ENCODE measurements at regions not wholly inside any gene's neighbourhood (a gene's known extent, or its start where the extent isn't known, plus 50 kb on each side); places are given as distances from the start of the nearest gene placed in this dataset.

DNA sequence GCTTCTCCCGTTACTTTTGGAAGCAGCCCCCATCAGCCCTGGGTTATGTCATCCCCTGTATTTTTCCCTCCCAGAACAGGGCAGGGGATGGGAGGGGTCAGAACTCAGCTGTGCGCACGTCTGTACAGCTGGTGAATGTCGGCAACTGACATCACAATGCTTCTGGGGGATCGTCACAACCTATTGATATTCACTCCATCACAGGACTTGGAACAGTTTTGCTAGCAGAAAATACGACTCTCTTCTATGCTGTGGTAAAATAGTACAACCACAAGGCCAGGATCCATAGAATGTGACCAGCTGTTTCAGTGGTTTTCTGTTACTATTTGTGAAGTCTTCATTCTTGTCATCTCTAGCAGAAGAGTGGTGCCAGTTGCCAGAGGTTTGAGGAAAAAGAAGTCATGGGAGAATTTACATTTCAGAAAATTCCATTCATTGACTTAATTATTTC, 77.1 kb upstream of the KLF4 start:
- intact Hi-C loops (cut with micrococcal nuclease) = no loop called here
- no peaks in the 10 kb centered on the region for H3K9me3 Mint-ChIP-seq
- no peak overlapping the region for H3K4me3 Mint-ChIP-seq
- DNase-seq = no peak
- H3K36me3 Mint-ChIP-seq = no peaks in the 10 kb centered on the region
- peaks cover 1% of the 10 kb centered on the region for H3K27me3 Mint-ChIP-seq
- POLR2A ChIA-PET = no interaction called here
- no peaks in the 10 kb centered on the region for H3K4me1 Mint-ChIP-seq (ENCODE audit: low read depth)
- CTCF ChIA-PET = no interaction called here
- no peak overlapping the region for H3K27ac Mint-ChIP-seq

DNA sequence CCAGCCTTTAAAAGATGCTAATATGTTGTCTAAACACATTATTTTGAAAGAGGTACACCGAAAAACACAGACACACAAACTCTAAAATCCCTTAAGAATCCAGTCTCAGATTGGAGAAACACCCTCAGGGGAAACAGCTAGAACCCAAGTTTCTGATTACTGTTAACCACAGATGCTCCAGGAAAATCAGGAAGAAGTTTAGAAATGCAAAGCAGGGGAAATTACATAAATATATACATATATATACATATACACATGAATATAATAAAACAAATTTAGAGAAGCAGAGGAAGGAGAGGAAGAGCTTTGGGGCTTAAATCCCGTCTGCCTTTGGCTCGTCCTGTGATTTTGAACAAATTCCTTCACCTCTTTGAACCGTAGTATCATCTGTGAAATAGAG, 73.2 kb upstream of the KLF4 start:
- H3K9me3 Mint-ChIP-seq = no peaks in the 10 kb centered on the region
- H3K27me3 Mint-ChIP-seq = peaks cover 1% of the 10 kb centered on the region
- no peak overlapping the region for H3K27ac Mint-ChIP-seq
- H3K36me3 Mint-ChIP-seq = no peaks in the 10 kb centered on the region
- H3K4me1 Mint-ChIP-seq (ENCODE audit: low read depth) = no peaks in the 10 kb centered on the region
- DNase-seq = no peak
- no peak overlapping the region for H3K4me3 Mint-ChIP-seq
- intact Hi-C loops (cut with micrococcal nuclease) = no loop called here
- POLR2A ChIA-PET = no interaction called here
- CTCF ChIA-PET = interaction anchor here (0.7 kb wide), 1 partner anchor 138 kb away, joined by 3 read pairs; no protein-coding TSS in a partner anchor

DNA sequence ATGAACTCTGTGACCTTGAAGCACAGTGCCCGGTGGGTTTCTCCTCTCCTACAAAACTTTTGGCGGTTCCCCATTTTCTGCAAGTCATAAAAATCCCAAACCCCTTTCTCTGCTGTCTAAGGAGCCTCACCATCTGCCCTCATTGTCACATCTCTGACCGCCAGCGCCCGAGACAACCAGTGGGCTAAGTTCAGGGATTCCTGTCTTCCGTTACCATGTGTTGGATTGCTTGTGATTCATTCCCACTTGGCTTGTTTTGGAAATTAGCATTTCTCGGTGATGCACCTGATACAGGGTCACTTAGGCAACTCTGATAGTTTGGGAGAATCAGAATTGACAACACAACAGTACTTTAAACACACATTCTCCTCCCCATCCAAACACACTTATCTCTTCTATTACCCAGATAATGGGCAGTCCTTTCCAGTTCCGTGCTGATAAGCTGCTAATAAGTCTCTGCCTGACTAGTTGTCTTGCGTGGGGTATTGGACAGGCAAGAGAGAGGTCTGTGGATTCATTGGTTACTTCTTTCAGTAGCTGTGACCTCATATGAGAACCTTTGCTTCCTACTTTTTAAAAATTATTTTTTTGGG, 70.0 kb upstream of the KLF4 start:
- Mint-ChIP-seq H3K36me3 (no peaks in the 10 kb centered on the region), H3K27me3 (peaks cover 1% of the 10 kb centered on the region), H3K4me1 (ENCODE audit: low read depth) (no peaks in the 10 kb centered on the region), H3K4me3 (no peak overlapping the region), H3K9me3 (no peaks in the 10 kb centered on the region), H3K27ac (no peak overlapping the region)
- ChIA-PET CTCF (no interaction called here), POLR2A (no interaction called here)
- intact Hi-C loops (cut with micrococcal nuclease) = no loop called here
- DNase-seq = no peak

DNA sequence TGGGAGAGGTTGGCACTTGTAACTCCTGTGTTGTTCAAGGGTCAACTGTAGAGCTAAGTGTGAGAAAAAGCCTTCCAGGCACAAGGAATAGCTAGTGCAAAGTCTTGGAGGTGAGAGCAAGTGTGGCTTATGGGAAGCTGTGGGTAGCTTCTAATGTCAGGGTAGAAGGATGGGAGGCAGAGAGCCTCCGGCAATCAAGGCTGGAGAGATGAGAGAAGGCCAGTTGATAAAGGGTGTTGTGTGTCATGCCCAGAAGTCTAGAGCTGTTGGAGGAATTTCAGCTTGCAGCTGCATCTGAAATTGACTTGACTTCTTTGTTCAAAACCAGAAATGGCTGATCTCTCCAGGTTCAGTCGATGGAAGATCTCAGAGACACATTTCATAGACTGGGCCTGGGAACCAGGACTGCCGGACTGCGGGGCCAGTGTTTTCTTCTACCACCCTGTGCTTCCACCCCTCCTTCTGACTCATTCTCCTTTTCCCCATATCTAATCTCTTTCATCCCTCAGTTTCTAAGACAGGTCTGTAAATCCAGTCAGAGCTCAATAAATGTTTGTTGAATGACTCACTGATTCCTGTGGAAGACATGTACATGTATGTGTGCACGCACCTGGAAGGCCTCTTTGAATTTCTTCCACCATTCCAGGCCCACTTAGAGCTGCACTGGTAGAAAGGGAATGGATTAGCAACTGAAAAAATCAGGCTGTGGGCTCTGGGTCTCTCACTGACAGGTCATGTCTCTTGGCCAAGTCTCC, 67.8 kb upstream of the KLF4 start:
- H3K4me1 Mint-ChIP-seq (ENCODE audit: low read depth) = no peaks in the 10 kb centered on the region
- no peak overlapping the region for H3K4me3 Mint-ChIP-seq
- ChIA-PET CTCF (no interaction called here), POLR2A (no interaction called here)
- H3K27ac Mint-ChIP-seq = no peak overlapping the region
- intact Hi-C loops (cut with micrococcal nuclease) = no loop called here
- DNase-seq = no peak
- no peaks in the 10 kb centered on the region for H3K9me3 Mint-ChIP-seq
- H3K36me3 Mint-ChIP-seq = no peaks in the 10 kb centered on the region
- H3K27me3 Mint-ChIP-seq = no peaks in the 10 kb centered on the region

DNA sequence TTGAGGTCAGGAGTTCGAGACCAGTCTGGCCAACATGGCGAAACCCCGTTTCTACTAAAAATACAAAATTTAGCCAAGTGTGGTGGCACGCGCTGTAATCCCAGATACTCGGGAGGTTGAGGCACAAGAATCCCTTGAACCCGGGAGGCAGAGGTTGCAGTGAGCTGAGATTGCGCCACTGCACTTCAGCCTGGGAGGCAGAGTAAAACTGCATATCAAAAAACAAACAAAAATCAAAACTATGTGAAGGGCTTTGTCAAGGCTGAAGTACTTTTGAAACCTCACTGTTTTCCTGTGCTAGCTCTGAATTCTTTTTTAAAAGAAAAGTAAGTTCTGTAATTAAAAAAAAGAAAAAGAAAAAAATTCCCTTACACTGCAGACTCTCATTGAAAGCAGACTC, 65.1 kb upstream of the KLF4 start:
- DNase-seq = no peak
- ChIA-PET CTCF (no interaction called here), POLR2A (no interaction called here)
- Mint-ChIP-seq H3K4me1 (ENCODE audit: low read depth) (no peaks in the 10 kb centered on the region), H3K4me3 (no peak overlapping the region), H3K27me3 (no peaks in the 10 kb centered on the region), H3K9me3 (no peaks in the 10 kb centered on the region), H3K27ac (no peak overlapping the region), H3K36me3 (no peaks in the 10 kb centered on the region)
- intact Hi-C loops (cut with micrococcal nuclease) = no loop called here

DNA sequence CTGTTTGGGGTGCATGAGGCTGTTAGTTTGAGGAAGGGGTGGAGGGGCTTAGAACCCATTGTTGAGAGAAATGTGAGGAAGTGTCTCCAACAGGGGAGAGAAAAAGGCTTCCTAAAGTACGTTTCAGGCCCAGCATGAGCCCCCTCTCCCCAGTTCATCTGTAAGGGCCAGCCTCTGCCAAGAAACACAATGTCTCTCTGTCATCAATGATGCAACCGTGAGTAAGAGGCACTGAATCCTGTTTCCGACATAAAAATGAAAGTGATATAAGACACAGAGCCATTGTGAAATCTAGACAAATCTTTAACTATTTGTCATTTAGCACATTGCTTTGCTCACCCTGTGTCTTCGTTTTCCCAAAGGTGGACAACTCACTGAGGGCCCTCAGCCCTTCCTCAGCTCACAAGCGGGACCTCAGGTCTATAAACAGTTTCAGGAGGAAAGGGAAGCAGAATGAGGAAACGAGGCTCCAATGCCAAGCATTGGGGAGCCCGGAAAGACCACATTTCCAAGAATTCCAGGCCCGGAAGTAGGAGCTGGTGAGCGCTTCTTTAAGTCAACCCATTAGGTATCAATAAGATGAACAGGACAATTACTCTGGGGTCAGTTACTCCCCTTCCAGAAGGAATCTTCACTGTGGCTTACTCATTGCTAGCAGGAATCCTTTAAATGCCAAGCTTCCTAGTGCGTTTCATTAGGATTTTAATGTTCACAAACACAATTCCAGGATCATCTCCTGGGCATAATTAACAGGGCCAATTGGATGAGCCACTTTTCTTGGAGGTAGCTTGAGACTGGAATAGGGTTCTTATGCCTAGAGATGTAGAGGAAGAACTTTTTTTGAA, 59.0 kb upstream of the KLF4 start:
- ChIA-PET CTCF (no interaction called here), POLR2A (no interaction called here)
- no peaks in the 10 kb centered on the region for H3K27me3 Mint-ChIP-seq
- H3K9me3 Mint-ChIP-seq = no peaks in the 10 kb centered on the region
- no peaks in the 10 kb centered on the region for H3K4me1 Mint-ChIP-seq (ENCODE audit: low read depth)
- intact Hi-C loops (cut with micrococcal nuclease) = no loop called here
- no peak for DNase-seq
- no peaks in the 10 kb centered on the region for H3K36me3 Mint-ChIP-seq
- no peak overlapping the region for H3K27ac Mint-ChIP-seq
- H3K4me3 Mint-ChIP-seq = no peak overlapping the region

DNA sequence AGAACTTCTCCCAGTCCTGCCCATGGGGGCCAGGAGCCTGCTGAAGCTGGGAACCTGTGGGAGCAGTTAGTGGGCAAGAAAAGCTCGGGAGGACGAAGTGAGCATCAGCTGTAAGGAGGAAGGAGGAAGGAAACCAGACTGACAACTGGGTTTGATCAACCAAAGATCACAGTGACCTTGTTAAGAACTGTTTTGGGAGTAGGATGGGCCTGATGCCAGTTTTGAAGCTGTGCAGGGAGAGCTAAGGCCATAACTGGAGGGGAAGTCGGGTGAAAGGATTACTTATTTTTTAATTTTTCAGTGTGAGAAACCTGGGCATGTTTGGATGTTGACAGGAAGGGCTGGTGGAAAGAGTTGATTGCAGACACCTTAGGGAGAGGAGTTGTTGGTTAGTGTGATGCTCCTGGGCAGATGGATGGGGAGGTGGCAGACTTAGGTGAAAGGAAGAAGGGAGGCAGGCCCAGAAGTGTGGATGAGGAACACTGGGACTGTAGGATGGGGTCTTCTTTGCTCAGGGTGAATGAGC, 58.3 kb upstream of the KLF4 start:
- H3K4me1 Mint-ChIP-seq (ENCODE audit: low read depth) = no peaks in the 10 kb centered on the region
- H3K36me3 Mint-ChIP-seq = no peaks in the 10 kb centered on the region
- CTCF ChIA-PET = no interaction called here

DNA sequence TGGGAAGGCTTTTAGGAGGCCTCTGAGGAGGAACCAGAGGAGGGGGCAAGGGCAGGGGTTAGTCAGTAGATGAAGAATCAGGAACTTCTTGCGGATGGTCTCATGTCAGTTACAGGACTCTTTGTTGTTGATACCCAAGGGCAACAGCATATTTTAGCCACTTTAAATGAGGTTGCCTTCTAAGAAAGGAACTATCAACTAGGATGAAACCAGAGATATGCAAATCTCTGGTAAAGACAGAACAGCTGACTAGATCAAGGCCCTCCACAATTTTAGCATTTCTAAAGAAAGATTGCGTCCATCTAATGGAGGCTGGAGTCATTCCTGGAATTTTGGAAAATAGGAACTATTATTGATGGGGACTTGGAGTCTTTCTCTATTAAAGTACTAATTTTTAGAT, 57.7 kb upstream of the KLF4 start:
- H3K4me1 Mint-ChIP-seq (ENCODE audit: low read depth) = no peaks in the 10 kb centered on the region
- no peaks in the 10 kb centered on the region for H3K27me3 Mint-ChIP-seq
- no peak overlapping the region for H3K4me3 Mint-ChIP-seq
- no peak overlapping the region for H3K27ac Mint-ChIP-seq
- ChIA-PET CTCF (no interaction called here), POLR2A (no interaction called here)
- no peaks in the 10 kb centered on the region for H3K9me3 Mint-ChIP-seq
- no peak for DNase-seq
- intact Hi-C loops (cut with micrococcal nuclease) = no loop called here
- H3K36me3 Mint-ChIP-seq = no peaks in the 10 kb centered on the region

More for the DNA sequence above, 58.3 kb upstream of the KLF4 start:
- intact Hi-C loops (cut with micrococcal nuclease) = no loop called here
- no peaks in the 10 kb centered on the region for H3K27me3 Mint-ChIP-seq
- no peak overlapping the region for H3K4me3 Mint-ChIP-seq
- POLR2A ChIA-PET = no interaction called here
- H3K9me3 Mint-ChIP-seq = no peaks in the 10 kb centered on the region
- DNase-seq = no peak
- H3K27ac Mint-ChIP-seq = no peak overlapping the region

DNA sequence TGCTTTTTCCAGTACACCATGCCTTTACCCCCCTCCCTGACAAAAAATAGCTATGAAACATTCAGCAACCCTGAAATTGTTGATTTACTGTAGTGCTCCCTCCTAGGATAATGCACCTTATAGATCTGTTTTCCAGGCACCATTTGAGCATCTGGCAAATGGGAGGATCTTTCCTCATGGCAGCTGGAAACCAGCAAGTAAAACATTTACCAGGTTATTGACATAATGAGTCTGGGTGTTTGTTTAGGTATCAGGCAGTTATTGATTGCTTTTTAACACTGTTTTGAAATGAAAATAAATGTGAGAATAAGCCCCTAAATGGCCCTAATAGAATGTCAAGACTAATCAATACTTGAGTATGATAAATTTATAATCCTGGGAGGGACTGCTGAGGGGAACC, 57.3 kb upstream of the KLF4 start:
- Mint-ChIP-seq H3K36me3 (no peaks in the 10 kb centered on the region), H3K27me3 (no peaks in the 10 kb centered on the region), H3K9me3 (no peaks in the 10 kb centered on the region), H3K27ac (no peak overlapping the region), H3K4me3 (no peak overlapping the region), H3K4me1 (ENCODE audit: low read depth) (no peaks in the 10 kb centered on the region)
- ChIA-PET POLR2A (no interaction called here), CTCF (no interaction called here)
- intact Hi-C loops (cut with micrococcal nuclease) = no loop called here
- no peak for DNase-seq

DNA sequence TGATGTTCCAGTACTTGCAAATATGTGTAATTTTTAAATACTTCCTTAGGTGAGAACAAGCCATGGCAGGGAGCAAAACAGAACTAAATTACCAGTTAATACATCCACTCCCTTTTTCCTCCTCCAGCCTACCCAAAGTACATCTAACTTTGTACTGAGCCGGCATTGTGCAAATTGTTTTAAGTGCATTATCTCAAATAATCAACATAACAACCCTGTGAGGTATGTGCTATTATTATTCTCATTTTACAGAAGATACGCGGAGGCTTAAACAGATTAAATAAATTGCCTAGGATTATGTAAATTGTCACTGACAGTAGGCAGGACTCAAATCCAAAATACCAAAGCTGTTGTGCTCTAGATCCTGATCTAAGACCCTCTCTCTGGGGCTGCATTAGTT, 55.5 kb upstream of the KLF4 start:
- no peak for DNase-seq
- Mint-ChIP-seq H3K27me3 (no peaks in the 10 kb centered on the region), H3K4me1 (ENCODE audit: low read depth) (no peaks in the 10 kb centered on the region), H3K9me3 (no peaks in the 10 kb centered on the region), H3K36me3 (no peaks in the 10 kb centered on the region), H3K4me3 (no peak overlapping the region), H3K27ac (no peak overlapping the region)
- intact Hi-C loops (cut with micrococcal nuclease) = no loop called here
- CTCF ChIA-PET = no interaction called here
- POLR2A ChIA-PET = no interaction called here

DNA sequence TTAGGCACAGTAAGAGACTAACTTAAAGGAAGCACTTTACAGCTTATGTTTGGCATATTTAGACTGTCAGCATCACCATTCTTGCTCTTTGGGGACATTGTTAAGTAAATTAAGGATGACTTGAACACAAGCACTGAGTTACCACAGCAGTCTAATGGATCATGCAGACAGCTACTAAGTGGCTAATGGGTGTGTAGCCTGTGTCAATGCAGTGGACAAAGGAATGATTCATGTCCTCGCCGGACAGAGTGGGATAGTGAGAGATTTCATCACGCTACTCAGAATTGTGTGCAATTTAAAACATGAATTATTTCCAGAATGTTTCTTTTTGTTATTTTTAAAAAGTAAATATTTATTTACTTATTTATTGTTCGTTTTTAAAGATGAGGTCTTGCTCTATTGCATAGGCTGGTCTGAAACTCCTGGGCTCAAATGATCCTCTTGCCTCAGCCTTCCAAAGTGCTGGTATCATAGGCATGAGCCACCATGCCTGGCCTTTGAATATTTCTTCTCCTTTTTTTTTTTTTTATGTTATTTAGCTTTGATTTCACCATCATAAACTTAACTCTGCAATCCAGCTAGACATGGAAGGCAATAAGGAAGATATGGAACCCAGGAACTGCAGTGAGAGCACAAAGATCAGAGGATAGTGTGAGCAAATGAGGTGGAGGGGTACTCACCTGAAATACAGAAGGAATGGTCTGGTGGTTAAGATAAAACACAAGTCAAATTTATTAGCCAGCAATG, 53.0 kb upstream of the KLF4 start:
- Mint-ChIP-seq H3K36me3 (no peaks in the 10 kb centered on the region), H3K27me3 (no peaks in the 10 kb centered on the region), H3K9me3 (no peaks in the 10 kb centered on the region), H3K4me3 (no peak overlapping the region), H3K4me1 (ENCODE audit: low read depth) (no peaks in the 10 kb centered on the region), H3K27ac (no peak overlapping the region)
- DNase-seq = no peak
- intact Hi-C loops (cut with micrococcal nuclease) = no loop called here
- ChIA-PET CTCF (no interaction called here), POLR2A (no interaction called here)

DNA sequence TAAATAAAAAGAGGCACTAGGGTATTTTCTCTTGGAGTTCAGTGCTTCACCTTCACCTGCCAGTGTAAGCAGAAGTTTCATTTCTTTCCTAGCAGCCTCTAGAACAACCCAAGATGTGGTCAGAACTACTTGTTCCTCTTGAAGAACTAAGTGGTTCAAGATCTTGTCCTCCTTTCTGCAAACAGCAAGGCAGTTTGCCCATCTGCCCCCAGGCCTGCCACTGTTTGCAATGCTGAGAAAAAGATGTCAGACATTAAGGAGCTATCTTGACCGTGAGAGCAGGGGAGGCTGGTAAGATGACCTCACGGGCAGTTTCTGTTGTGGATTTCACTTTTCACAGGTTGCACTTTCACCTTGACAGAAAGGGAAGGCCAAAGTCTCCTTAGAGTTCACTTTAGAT, 52.0 kb upstream of the KLF4 start:
- ChIA-PET POLR2A (no interaction called here), CTCF (no interaction called here)
- Mint-ChIP-seq H3K9me3 (no peaks in the 10 kb centered on the region), H3K4me3 (no peak overlapping the region), H3K4me1 (ENCODE audit: low read depth) (no peaks in the 10 kb centered on the region), H3K36me3 (no peaks in the 10 kb centered on the region), H3K27ac (no peak overlapping the region), H3K27me3 (no peaks in the 10 kb centered on the region)
- DNase-seq = no peak
- intact Hi-C loops (cut with micrococcal nuclease) = no loop called here
